Fibroblast of skin of left quadriceps (primary cell): ENCODE measurements at regions not wholly inside any gene's neighbourhood (a gene's known extent, or its start where the extent isn't known, plus 50 kb on each side); places are given as distances from the start of the nearest gene placed in this dataset.
"Not testable (repeated sequence)": the region's sequence is repeated elsewhere in the genome, so short reads cannot be mapped to it uniquely, and the experiment has no call there.

Source experiments
- DNase-seq, 2 experiments: peaks; one replicate each; pipeline ENCODE4 v3.0.0-alpha.2; 2013; ENCODE audit warnings: low read depth in 2 of 2

- not testable (repeated sequence) for DNase-seq
These were observed 136.4 kb upstream of the AFDN start for GRCh38 chr6:167690167-167690922.

GRCh38 chr6:167690931-167691330, 135.8 kb upstream of the AFDN start:
- DNase-seq, result no peak

- DNase-seq, result no peak
These were observed 135.0 kb upstream of the AFDN start for GRCh38 chr6:167691533-167692312.

GRCh38 chr6:167693478-167693877, 133.2 kb upstream of the AFDN start:
- not testable (repeated sequence) for DNase-seq

GRCh38 chr6:167695831-167696230, 130.9 kb upstream of the AFDN start:
- DNase-seq, result no peak

- DNase-seq, result no peak
These were observed 130.4 kb upstream of the AFDN start for GRCh38 chr6:167696296-167696695.

GRCh38 chr6:167697316-167697715, 129.4 kb upstream of the AFDN start:
- peak; percentile 4 to 5 for DNase-seq

- DNase-seq, result no peak
These were observed 128.2 kb upstream of the AFDN start for GRCh38 chr6:167698540-167698939.

GRCh38 chr6:167699141-167699931, 127.4 kb upstream of the AFDN start:
- peak; percentile 5 to 6 for DNase-seq

GRCh38 chr6:167700199-167700598, 126.5 kb upstream of the AFDN start:
- no peak for DNase-seq

- no peak for DNase-seq
These were observed 125.7 kb upstream of the AFDN start for GRCh38 chr6:167701010-167701409.

- DNase-seq, result no peak
These were observed 124.4 kb upstream of the AFDN start for GRCh38 chr6:167702241-167702827.

- no peak for DNase-seq
These were observed 123.4 kb upstream of the AFDN start for GRCh38 chr6:167703347-167703746.

- no peak for DNase-seq
These were observed 122.9 kb upstream of the AFDN start for GRCh38 chr6:167703781-167704180.

GRCh38 chr6:167704396-167704901, 122.3 kb upstream of the AFDN start:
- DNase-seq, result no peak

GRCh38 chr6:167705211-167705750, 121.4 kb upstream of the AFDN start:
- no peak for DNase-seq

- no peak for DNase-seq
These were observed 120.2 kb upstream of the AFDN start for GRCh38 chr6:167706313-167707109.

GRCh38 chr6:167707686-167708500, 118.8 kb upstream of the AFDN start:
- DNase-seq, result no peak

GRCh38 chr6:167708501-167709094, 118.1 kb upstream of the AFDN start:
- no peak for DNase-seq
